Left ventricle myocardium inferior (tissue), 1 donor: ENCODE measurements at regions not wholly inside any gene's neighbourhood (a gene's known extent, or its start where the extent isn't known, plus 50 kb on each side); places are given as distances from the start of the nearest gene placed in this dataset.

Experiments used
- DNase-seq: peaks from one replicate; pipeline ENCODE4 v3.0.0-alpha.2; 2020
- H3K27ac ChIP-seq: fragments of 200-600 bp; replicated peaks from 2 replicates; pipeline ENCODE4 v1.8.0; 2021
- H3K27me3 ChIP-seq: fragments of 200-600 bp; 2 replicates; pipeline ENCODE4 v1.8.0; 2021; ENCODE audit warnings: low read depth
- H3K36me3 ChIP-seq: fragments of 200-600 bp; 2 replicates; pipeline ENCODE4 v1.8.0; 2021
- H3K4me1 ChIP-seq: fragments of 200-600 bp; 2 replicates; pipeline ENCODE4 v1.8.0; 2021
- H3K4me3 ChIP-seq: fragments of 200-600 bp; 2 replicates; pipeline ENCODE4 v1.8.0; 2021; ENCODE audit warnings: mild to moderate bottlenecking, moderate library complexity
- H3K9me3 ChIP-seq: fragments of 200-600 bp; replicated peaks from 2 replicates; pipeline ENCODE4 v1.8.0; 2021
- CTCF ChIP-seq: fragments of 200-600 bp; IDR thresholded peaks from 2 replicates; pipeline ENCODE4 v1.8.0; 2021; ENCODE audit warnings: antibody characterized with exemption, mild to moderate bottlenecking, borderline replicate concordance
- intact Hi-C: fragments of 100-400 bp; cut with micrococcal nuclease; formaldehyde crosslinking; loops from one replicate; pipeline ENCODE4 v1.11.0; 2022
- donor health status: DM: no; HTN: yes; CAD: no; lungs with severe emphysema.

DNA sequence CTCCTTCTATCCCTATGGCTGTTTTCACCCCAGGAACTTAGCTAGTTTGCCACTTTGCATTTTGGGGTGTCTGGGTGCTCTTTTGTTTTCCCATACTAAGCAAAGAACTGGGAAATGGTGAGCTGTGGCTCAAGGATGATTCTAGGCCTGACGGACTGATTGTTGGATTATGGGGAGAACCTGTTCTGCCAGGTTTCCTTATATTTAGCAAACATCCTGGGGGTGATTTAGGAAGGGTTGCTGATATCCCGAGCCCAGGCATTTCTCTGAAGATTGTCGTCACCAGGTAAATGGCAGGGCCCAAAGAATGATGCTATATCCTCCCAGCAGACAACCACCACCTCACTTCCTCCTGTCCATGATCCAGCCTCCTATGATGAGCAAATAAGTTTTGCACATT is 72.1 kb upstream of the GRB10 start:
- Histone ChIP-seq H3K27ac (no peak overlapping the region), H3K27me3 (no peaks in the 10 kb centered on the region), H3K4me1 (peaks cover 10% of the 10 kb centered on the region), H3K4me3 (no peak overlapping the region), H3K9me3 (no peaks in the 10 kb centered on the region), H3K36me3 (no peaks in the 10 kb centered on the region)
- DNase-seq: no peak
- no peak for TF ChIP-seq CTCF
- intact Hi-C loops: no loop called here

DNA sequence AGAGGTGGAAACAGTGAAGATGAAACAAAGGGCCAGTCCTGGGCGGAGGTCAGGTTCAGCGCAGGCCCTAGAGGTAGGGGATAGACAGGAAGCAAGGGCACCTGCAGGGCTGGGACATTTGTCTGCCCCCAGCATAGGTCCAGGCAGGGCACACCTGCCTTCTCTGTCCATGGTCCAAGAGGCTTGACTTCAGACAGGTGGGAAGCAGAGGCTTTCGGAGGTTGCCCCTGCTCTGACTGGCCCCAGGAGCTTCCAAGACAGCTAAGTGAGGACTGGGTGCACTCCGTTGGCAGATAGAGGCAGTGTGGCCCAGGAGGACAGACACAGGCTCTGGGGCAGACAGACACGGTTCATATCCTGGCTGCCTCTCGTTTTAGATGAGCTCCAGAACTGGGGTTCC is 71.6 kb upstream of the GRB10 start:
- Histone ChIP-seq H3K9me3 (no peaks in the 10 kb centered on the region), H3K27ac (no peak overlapping the region), H3K4me1 (peaks cover 10% of the 10 kb centered on the region), H3K4me3 (no peak overlapping the region), H3K36me3 (no peaks in the 10 kb centered on the region), H3K27me3 (no peaks in the 10 kb centered on the region)
- intact Hi-C loops: no loop called here
- DNase-seq: no peak
- TF ChIP-seq CTCF: no peak

DNA sequence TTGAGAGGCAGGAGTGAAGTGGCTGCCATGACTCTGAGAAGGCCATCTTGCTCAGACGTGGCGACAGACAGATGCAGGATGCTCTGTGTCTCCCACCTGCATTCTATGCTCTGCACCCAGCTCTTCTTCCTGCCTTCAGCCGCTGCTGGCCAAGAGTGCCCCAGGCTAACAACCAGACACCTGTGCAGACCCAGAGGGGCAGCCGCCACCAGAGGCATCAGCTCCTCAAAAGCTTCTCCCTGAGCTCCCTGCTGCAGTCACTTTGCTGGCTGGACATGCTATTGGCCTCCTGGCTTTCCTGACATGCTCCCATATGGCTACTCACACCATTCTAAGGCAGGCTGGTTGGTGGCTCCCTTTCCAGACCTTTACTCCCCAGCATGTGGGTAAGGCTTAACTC is 70.6 kb upstream of the GRB10 start:
- no peak for DNase-seq
- Histone ChIP-seq H3K27ac (no peak overlapping the region), H3K4me1 (peaks cover 10% of the 10 kb centered on the region), H3K4me3 (no peak overlapping the region), H3K36me3 (no peaks in the 10 kb centered on the region), H3K9me3 (no peaks in the 10 kb centered on the region), H3K27me3 (no peaks in the 10 kb centered on the region)
- no peak for TF ChIP-seq CTCF
- intact Hi-C loops: no loop called here

- DNase-seq: no peak
Observed at GRCh38 chr7:50852901-50853300, 70.2 kb upstream of the GRB10 start.

DNA sequence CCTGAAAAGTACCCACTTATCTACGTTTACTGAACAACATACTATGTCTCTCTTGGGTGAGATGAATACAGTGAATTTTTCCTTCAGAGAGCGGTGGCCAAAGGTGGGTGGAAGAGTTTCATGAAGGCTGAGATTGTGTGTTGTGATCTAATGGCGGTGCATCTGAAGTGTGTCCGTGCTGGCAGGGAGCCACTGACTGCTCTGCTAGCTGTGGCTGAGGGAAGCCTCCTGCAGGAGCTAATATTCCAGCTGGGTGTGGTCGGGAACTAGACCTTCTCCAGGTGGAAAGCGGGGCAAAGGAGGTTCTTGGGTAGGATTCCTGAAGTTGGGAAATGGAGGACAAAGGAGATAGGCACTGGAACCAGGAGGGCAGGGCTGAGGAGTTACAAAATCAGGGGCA is 69.2 kb upstream of the GRB10 start:
- Histone ChIP-seq H3K27ac (no peak overlapping the region), H3K4me3 (no peak overlapping the region), H3K4me1 (no peaks in the 10 kb centered on the region), H3K27me3 (no peaks in the 10 kb centered on the region), H3K9me3 (no peaks in the 10 kb centered on the region), H3K36me3 (no peaks in the 10 kb centered on the region)
- no peak for TF ChIP-seq CTCF
- DNase-seq: no peak
- intact Hi-C loops: no loop called here

More at GRCh38 chr7:50852901-50853300, 70.2 kb upstream of the GRB10 start:
- Histone ChIP-seq H3K27ac (no peak overlapping the region), H3K4me3 (no peak overlapping the region), H3K9me3 (no peaks in the 10 kb centered on the region), H3K4me1 (peaks cover 5% of the 10 kb centered on the region), H3K27me3 (no peaks in the 10 kb centered on the region), H3K36me3 (no peaks in the 10 kb centered on the region)
- TF ChIP-seq CTCF: no peak
- intact Hi-C loops: no loop called here

- no peaks in the 10 kb centered on the region for H3K9me3 ChIP-seq
- H3K27me3 ChIP-seq: no peaks in the 10 kb centered on the region
- TF ChIP-seq CTCF: no peak
- H3K4me1 ChIP-seq: no peaks in the 10 kb centered on the region
- intact Hi-C loops: no loop called here
- DNase-seq: no peak
- H3K27ac ChIP-seq: no peak overlapping the region
- no peaks in the 10 kb centered on the region for H3K36me3 ChIP-seq
- no peak overlapping the region for H3K4me3 ChIP-seq
Observed at GRCh38 chr7:50851451-50851850, 68.8 kb upstream of the GRB10 start.
